H9 (cell line): ENCODE measurements at regions not wholly inside any gene's neighbourhood (a gene's known extent, or its start where the extent isn't known, plus 50 kb on each side); places are given as distances from the start of the nearest gene placed in this dataset.

Source experiments
- DNase-seq: peaks from one replicate; pipeline ENCODE4 v3.0.0-alpha.2; 2017
- H2AFZ ChIP-seq: one replicate; pipeline ENCODE4 v1.6.1; 2013; ENCODE audit warnings: mild to moderate bottlenecking, low read length, control low read depth, moderate library complexity
- H2AK5ac ChIP-seq: 2 replicates; pipeline ENCODE4 v1.6.1; 2013; ENCODE audit warnings: low read length, control low read depth, mixed read lengths; ENCODE audit not compliant: insufficient read length
- H2BK120ac ChIP-seq: one replicate; pipeline ENCODE4 v1.6.1; 2013; ENCODE audit warnings: low read depth, mild to moderate bottlenecking, low read length, control low read depth, inconsistent platforms; ENCODE audit not compliant: poor library complexity, severe bottlenecking
- H2BK12ac ChIP-seq: 2 replicates; pipeline ENCODE4 v1.6.1; 2013; ENCODE audit warnings: low read length, control low read depth, mixed read lengths, low read depth; ENCODE audit not compliant: insufficient read length
- H2BK15ac ChIP-seq: 2 replicates; pipeline ENCODE4 v1.6.1; 2013; ENCODE audit warnings: low read depth, low read length, control low read depth
- H2BK20ac ChIP-seq: one replicate; pipeline ENCODE4 v1.6.1; 2013; ENCODE audit warnings: low read depth, mild to moderate bottlenecking, low read length, control low read depth, inconsistent platforms; ENCODE audit not compliant: poor library complexity, severe bottlenecking
- H2BK5ac ChIP-seq: 2 replicates; pipeline ENCODE4 v1.6.1; 2013; ENCODE audit warnings: low read length, control low read depth, mixed read lengths; ENCODE audit not compliant: insufficient read length
- H3K14ac ChIP-seq: 2 replicates; pipeline ENCODE4 v1.6.1; 2013; ENCODE audit warnings: low read length, control low read depth; ENCODE audit not compliant: insufficient read depth
- H3K18ac ChIP-seq: 2 replicates; pipeline ENCODE4 v1.6.1; 2013; ENCODE audit warnings: low read depth, mild to moderate bottlenecking, mixed read lengths, low read length, control low read depth; ENCODE audit not compliant: insufficient read length
- H3K23ac ChIP-seq: 2 replicates; pipeline ENCODE4 v1.6.1; 2013; ENCODE audit warnings: low read length, control low read depth, mixed read lengths, low read depth; ENCODE audit not compliant: insufficient read length
- H3K23me2 ChIP-seq: 2 replicates; pipeline ENCODE4 v1.6.1; 2013; ENCODE audit warnings: low read depth, mild to moderate bottlenecking, mixed read lengths, low read length, control low read depth; ENCODE audit not compliant: insufficient read length, poor library complexity, severe bottlenecking
- H3K27ac ChIP-seq: 2 replicates; pipeline ENCODE4 v1.5.1; 2013; ENCODE audit warnings: low read length, control low read depth, mixed read lengths, low read depth; ENCODE audit not compliant: insufficient read length
- H3K27me3 ChIP-seq: 2 replicates; pipeline ENCODE4 v1.6.1; 2013; ENCODE audit warnings: low read length, control low read depth, inconsistent platforms; ENCODE audit not compliant: insufficient read depth
- H3K4ac ChIP-seq: 2 replicates; pipeline ENCODE4 v1.6.1; 2013; ENCODE audit warnings: low read depth, mild to moderate bottlenecking, control low read depth, inconsistent platforms, low read length, moderate library complexity
- H3K4me1 ChIP-seq: 2 replicates; pipeline ENCODE4 v1.6.1; 2013; ENCODE audit warnings: low read length, control low read depth, inconsistent platforms; ENCODE audit not compliant: insufficient read depth
- H3K4me2 ChIP-seq: 2 replicates; pipeline ENCODE4 v1.6.1; 2013; ENCODE audit warnings: low read length, control low read depth, mixed read lengths; ENCODE audit not compliant: insufficient read length, insufficient read depth
- H3K56ac ChIP-seq: 2 replicates; pipeline ENCODE4 v1.6.1; 2013; ENCODE audit warnings: low read depth, mild to moderate bottlenecking, mixed read lengths, low read length, control low read depth; ENCODE audit not compliant: insufficient read length
- H3K79me1 ChIP-seq: 2 replicates; pipeline ENCODE4 v1.6.1; 2013; ENCODE audit warnings: low read depth, mild to moderate bottlenecking, moderate library complexity, low read length, control low read depth, inconsistent platforms; ENCODE audit not compliant: insufficient read depth, poor library complexity, severe bottlenecking
- H3K79me2 ChIP-seq: 2 replicates; pipeline ENCODE4 v1.6.1; 2013; ENCODE audit warnings: low read length, control low read depth, inconsistent platforms; ENCODE audit not compliant: insufficient read depth
- H3K9ac ChIP-seq: 2 replicates; pipeline ENCODE4 v1.6.1; 2013; ENCODE audit warnings: low read length, control low read depth, mixed read lengths; ENCODE audit not compliant: insufficient read length; ENCODE audit errors: extremely low read depth
- H3K9me3 ChIP-seq: one replicate; pipeline ENCODE4 v1.6.1; 2013; ENCODE audit warnings: low read depth, low read length, inconsistent platforms; ENCODE audit not compliant: control insufficient read depth
- H3T11ph ChIP-seq: one replicate; pipeline ENCODE4 v1.6.1; 2013; ENCODE audit warnings: mild to moderate bottlenecking, low read length, control low read depth, inconsistent platforms
- H4K20me1 ChIP-seq: one replicate; pipeline ENCODE4 v1.6.1; 2013; ENCODE audit not compliant: control insufficient read depth, insufficient read length, insufficient read depth
- H4K5ac ChIP-seq: 2 replicates; pipeline ENCODE4 v1.6.1; 2013; ENCODE audit warnings: low read depth, mild to moderate bottlenecking, mixed read lengths, low read length, control low read depth; ENCODE audit not compliant: insufficient read length
- H4K8ac ChIP-seq: replicated peaks from 2 replicates; pipeline ENCODE4 v1.6.1; 2013; ENCODE audit warnings: low read length, control low read depth, mixed read lengths, low read depth; ENCODE audit not compliant: insufficient read length
- H4K91ac ChIP-seq: 2 replicates; pipeline ENCODE4 v1.6.1; 2013; ENCODE audit warnings: low read depth, mild to moderate bottlenecking, moderate library complexity, mixed read lengths, low read length, control low read depth; ENCODE audit not compliant: insufficient read length
- H3K27ac Mint-ChIP-seq, 3 experiments: 2 replicates in 2 of 3; 3 replicates in 1 of 3; pipeline ENCODE4 v1.8.0; 2020 to 2021; ENCODE audit warnings: mixed read lengths in 3 of 3, mild to moderate bottlenecking in 1 of 3, moderate library complexity in 1 of 3
- H3K27me3 Mint-ChIP-seq: 2 replicates; pipeline ENCODE4 v1.8.0; 2021; ENCODE audit warnings: low read depth, mild to moderate bottlenecking, moderate library complexity, mixed read lengths
- H3K36me3 Mint-ChIP-seq, 3 experiments: 2 replicates in 2 of 3; 3 replicates in 1 of 3; pipeline ENCODE4 v1.8.0; 2020 to 2021; ENCODE audit warnings: low read depth in 3 of 3, mixed read lengths in 3 of 3; ENCODE audit not compliant: insufficient read depth in 1 of 3
- H3K4me1 Mint-ChIP-seq, 2 experiments: 2 replicates each; pipeline ENCODE4 v1.8.0; 2020; ENCODE audit warnings: mixed read lengths in 2 of 2
- H3K4me3 Mint-ChIP-seq, 2 experiments: 2 replicates in 1 of 2; 3 replicates in 1 of 2; pipeline ENCODE4 v1.8.0; 2020 to 2021; ENCODE audit warnings: mild to moderate bottlenecking in 2 of 2, mixed read lengths in 2 of 2, moderate library complexity in 1 of 2
- H3K9me3 Mint-ChIP-seq, 2 experiments: 2 replicates in 1 of 2; 3 replicates in 1 of 2; pipeline ENCODE4 v1.8.0; 2020; ENCODE audit warnings: mild to moderate bottlenecking in 2 of 2, mixed read lengths in 2 of 2, moderate library complexity in 1 of 2
- WGBS: extraction: QIAGEN DNeasy Blood & Tissue Kit; methylation state at CpG from one replicate; pipeline ENCODE4 v1.1.7; 2013; ENCODE audit warnings: missing lambda C conversion rate, low lambda C conversion rate, mixed read lengths; ENCODE audit not compliant: insufficient read length; ENCODE audit errors: extremely low coverage; 5-methylcytosine and 5-hydroxymethylcytosine counted together
- TF ChIP-seq, protein P1 (sequence below): fragments of 200-600 bp; sonication (generic); conservative IDR thresholded peaks from 3 replicates; pipeline ENCODE4 v1.8.0; 2021; ENCODE audit warnings: antibody characterized with exemption, mild to moderate bottlenecking

DNA sequence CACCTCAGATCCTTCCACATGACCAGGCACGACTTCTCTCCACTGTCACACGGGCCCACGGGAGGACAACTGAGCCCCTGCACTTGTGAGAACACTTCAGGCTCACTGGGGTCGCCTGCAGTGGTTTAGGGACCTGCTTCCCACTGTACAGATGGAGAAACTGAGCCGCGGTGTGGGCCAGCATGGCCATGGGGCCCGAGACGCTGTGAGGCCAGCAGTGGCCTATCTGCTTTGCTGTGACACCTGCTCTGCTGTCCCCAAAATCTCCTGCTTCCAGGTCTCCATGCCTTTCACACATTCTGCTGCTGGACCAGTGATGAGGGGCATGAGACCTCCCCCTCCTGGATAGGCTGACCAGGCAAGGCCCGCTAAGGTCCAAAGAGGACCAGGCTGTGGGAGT, 75.8 kb upstream of the PAX2 start:
- H3K4me3 Mint-ChIP-seq, result no peak overlapping the region; a peak in 1 of 5 replicates
- no peak overlapping the region for H3K56ac ChIP-seq
- H3K14ac ChIP-seq, result no peak overlapping the region
- H3T11ph ChIP-seq, result no peak overlapping the region
- no peak overlapping the region for H2AK5ac ChIP-seq
- H2BK5ac ChIP-seq, result no peak overlapping the region
- H3K9me3 Mint-ChIP-seq, result no peaks in the 10 kb centered on the region; a peak in 2 of 5 replicates
- H2BK20ac ChIP-seq, result no peak overlapping the region
- H4K5ac ChIP-seq, result no peak overlapping the region
- peaks cover 9% of the 10 kb centered on the region; the same call in 1 of the 2 replicates for H3K27me3 ChIP-seq
- H2BK15ac ChIP-seq, result no peak overlapping the region
- no peaks in the 10 kb centered on the region for H4K20me1 ChIP-seq
- H3K4me2 ChIP-seq, result no peak overlapping the region
- H2BK120ac ChIP-seq, result no peak overlapping the region
- no peak overlapping the region for H4K91ac ChIP-seq
- H2AFZ ChIP-seq, result no peak overlapping the region
- H3K23ac ChIP-seq, result no peak overlapping the region
- peaks cover 5% of the 10 kb centered on the region; the same call in 1 of the 2 replicates for H3K4me1 ChIP-seq
- no peak overlapping the region for H4K8ac ChIP-seq
- no peak overlapping the region for H3K27ac ChIP-seq
- TF ChIP-seq, protein P1, sequence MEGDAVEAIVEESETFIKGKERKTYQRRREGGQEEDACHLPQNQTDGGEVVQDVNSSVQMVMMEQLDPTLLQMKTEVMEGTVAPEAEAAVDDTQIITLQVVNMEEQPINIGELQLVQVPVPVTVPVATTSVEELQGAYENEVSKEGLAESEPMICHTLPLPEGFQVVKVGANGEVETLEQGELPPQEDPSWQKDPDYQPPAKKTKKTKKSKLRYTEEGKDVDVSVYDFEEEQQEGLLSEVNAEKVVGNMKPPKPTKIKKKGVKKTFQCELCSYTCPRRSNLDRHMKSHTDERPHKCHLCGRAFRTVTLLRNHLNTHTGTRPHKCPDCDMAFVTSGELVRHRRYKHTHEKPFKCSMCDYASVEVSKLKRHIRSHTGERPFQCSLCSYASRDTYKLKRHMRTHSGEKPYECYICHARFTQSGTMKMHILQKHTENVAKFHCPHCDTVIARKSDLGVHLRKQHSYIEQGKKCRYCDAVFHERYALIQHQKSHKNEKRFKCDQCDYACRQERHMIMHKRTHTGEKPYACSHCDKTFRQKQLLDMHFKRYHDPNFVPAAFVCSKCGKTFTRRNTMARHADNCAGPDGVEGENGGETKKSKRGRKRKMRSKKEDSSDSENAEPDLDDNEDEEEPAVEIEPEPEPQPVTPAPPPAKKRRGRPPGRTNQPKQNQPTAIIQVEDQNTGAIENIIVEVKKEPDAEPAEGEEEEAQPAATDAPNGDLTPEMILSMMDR, result no peak
- H3K4ac ChIP-seq, result no peak overlapping the region
- H3K23me2 ChIP-seq, result no peaks in the 10 kb centered on the region
- H3K79me2 ChIP-seq, result no peaks in the 10 kb centered on the region
- no peaks in the 10 kb centered on the region for H3K79me1 ChIP-seq
- H3K18ac ChIP-seq, result no peak overlapping the region
- H2BK12ac ChIP-seq, result no peak overlapping the region
- DNase-seq, result no peak
- H3K27ac Mint-ChIP-seq, result no peak overlapping the region
- WGBS, result no CpG with 5 or more reads among the region's 9 CpGs
- H3K4me1 Mint-ChIP-seq, result peaks cover 18 to 22% of the 10 kb centered on the region in 2 experiments
- peaks cover 95% of the 10 kb centered on the region for H3K27me3 Mint-ChIP-seq
- H3K9me3 ChIP-seq, result no peaks in the 10 kb centered on the region
- H3K9ac ChIP-seq, result no peak overlapping the region
- H3K36me3 Mint-ChIP-seq, result no peaks in the 10 kb centered on the region
